Liver (tissue), 3 donors: ENCODE measurements at regions not wholly inside any gene's neighbourhood (a gene's known extent, or its start where the extent isn't known, plus 50 kb on each side); places are given as distances from the start of the nearest gene placed in this dataset.

Experiments used
- ATF3 ChIP-seq: IDR thresholded peaks from 2 replicates; pipeline ENCODE4 v1.6.1; 2016; ENCODE audit warnings: antibody characterized with exemption
- CTCF ChIP-seq: fragments of 150-350 bp; IDR thresholded peaks from 2 replicates; pipeline ENCODE4 v1.5.1; 2017; ENCODE audit warnings: improper control_type of control experiment, low read depth, low read length; ENCODE audit not compliant: missing input control
- EGR1 ChIP-seq, 2 donors: IDR thresholded peaks; 2 replicates each; pipeline ENCODE4 v1.6.1; 2016 to 2018; ENCODE audit warnings: antibody characterized with exemption in 2 of 2, low read depth in 2 of 2
- FOXA1 ChIP-seq: IDR thresholded peaks from 2 replicates; pipeline ENCODE4 v1.6.1; 2016; ENCODE audit warnings: antibody characterized with exemption
- GABPA ChIP-seq, 2 donors: IDR thresholded peaks in 1 of 2; conservative IDR thresholded peaks in 1 of 2; 2 replicates each; pipeline ENCODE4 v1.6.1; 2016; ENCODE audit warnings: antibody characterized with exemption in 2 of 2, mild to moderate bottlenecking in 1 of 2, moderate library complexity in 1 of 2
- HNF4A ChIP-seq, 2 donors: conservative IDR thresholded peaks; 2 replicates each; pipeline ENCODE4 v1.6.1; 2016; ENCODE audit warnings: antibody characterized with exemption in 2 of 2, mild to moderate bottlenecking in 2 of 2
- NR2F2 ChIP-seq: IDR thresholded peaks from 2 replicates; pipeline ENCODE4 v1.6.1; 2016; ENCODE audit warnings: antibody characterized with exemption
- RAD21 ChIP-seq, 2 donors: IDR thresholded peaks; 2 replicates each; pipeline ENCODE4 v1.6.1; 2016; ENCODE audit warnings: antibody characterized with exemption in 2 of 2, mild to moderate bottlenecking in 2 of 2
- REST ChIP-seq: IDR thresholded peaks from 2 replicates; pipeline ENCODE4 v1.6.1; 2016; ENCODE audit warnings: antibody characterized with exemption, mild to moderate bottlenecking
- TAF1 ChIP-seq: conservative IDR thresholded peaks from 2 replicates; pipeline ENCODE4 v1.6.1; 2016; ENCODE audit warnings: antibody characterized with exemption, mild to moderate bottlenecking
- YY1 ChIP-seq: IDR thresholded peaks from 2 replicates; pipeline ENCODE4 v1.6.1; 2016; ENCODE audit warnings: antibody characterized with exemption, mild to moderate bottlenecking
- ZBTB33 ChIP-seq: IDR thresholded peaks from 2 replicates; pipeline ENCODE4 v1.6.1; 2016; ENCODE audit warnings: antibody characterized with exemption
- donor health status: healthy.
- donor health status: healthy.

GRCh38 chr2:48210189-48210588 lies 104.3 kb upstream of the FOXN2 start:
- no peak for TF ChIP-seq YY1
- no peak for TF ChIP-seq CTCF
- no peak for TF ChIP-seq ATF3
- TF ChIP-seq RAD21 (IDR thresholded peaks at IDR 0.05): no peak
- TF ChIP-seq FOXA1: no peak
- TF ChIP-seq ZBTB33: no peak
- no peak for TF ChIP-seq EGR1 (IDR thresholded peaks at IDR 0.05; ENCODE audit: low read depth in 2 of 2)
- TF ChIP-seq GABPA (IDR thresholded peaks at IDR 0.05 in 1 of 2, conservative IDR thresholded peaks at IDR 0.05 in 1 of 2): no peak
- no peak for TF ChIP-seq REST
- no peak for TF ChIP-seq HNF4A (conservative IDR thresholded peaks at IDR 0.05)
- TF ChIP-seq NR2F2: no peak
- no peak for TF ChIP-seq TAF1
